GM21515 (cell line): ENCODE measurements at regions not wholly inside any gene's neighbourhood (a gene's known extent, or its start where the extent isn't known, plus 50 kb on each side); places are given as distances from the start of the nearest gene placed in this dataset.
"Not testable (repeated sequence)": the region's sequence is repeated elsewhere in the genome, so short reads cannot be mapped to it uniquely, and the experiment has no call there.

ENCODE experiments used
- ATAC-seq: cut with Tn5 transposase; IDR thresholded peaks from one replicate; pipeline ENCODE4 v1.9.1; 2021; ENCODE audit not compliant: unreplicated experiment

DNA sequence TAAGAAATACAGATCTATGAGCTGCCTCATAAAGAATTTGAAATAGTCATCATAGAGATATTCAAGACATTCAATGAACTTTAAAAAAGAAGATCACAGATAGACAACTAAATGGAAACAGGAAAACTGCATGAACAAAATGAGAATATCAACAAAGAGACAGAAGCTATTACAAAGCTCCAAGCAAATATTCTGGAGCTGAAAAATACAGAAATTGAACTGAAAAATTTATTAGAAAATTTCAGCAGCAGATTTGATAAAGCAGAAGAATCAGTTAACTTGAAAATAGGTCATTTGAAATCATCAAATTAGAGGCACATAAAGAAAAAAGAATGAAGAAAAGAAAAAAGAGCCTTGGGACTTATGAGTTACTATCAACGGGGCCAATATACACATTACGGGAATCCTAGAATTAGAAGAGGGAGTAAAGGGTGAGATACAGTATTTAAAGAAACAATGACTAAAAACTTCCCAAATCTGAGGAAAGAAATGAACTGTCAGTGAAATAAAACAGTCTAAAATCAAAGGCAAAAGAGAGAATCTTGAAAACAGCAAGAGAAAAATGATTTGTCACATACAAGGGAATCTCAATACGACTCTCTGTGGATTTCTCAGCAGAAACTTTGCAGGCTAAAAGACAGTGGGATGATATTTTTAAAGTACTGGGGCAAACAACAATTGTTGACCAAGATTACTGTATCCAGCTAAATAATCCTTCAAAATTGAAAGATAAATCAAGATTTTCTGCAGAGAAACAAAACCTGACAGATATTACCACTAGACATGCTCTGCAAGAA lies 641.6 kb downstream of the ANKRD50 start:
- no peak for ATAC-seq

DNA sequence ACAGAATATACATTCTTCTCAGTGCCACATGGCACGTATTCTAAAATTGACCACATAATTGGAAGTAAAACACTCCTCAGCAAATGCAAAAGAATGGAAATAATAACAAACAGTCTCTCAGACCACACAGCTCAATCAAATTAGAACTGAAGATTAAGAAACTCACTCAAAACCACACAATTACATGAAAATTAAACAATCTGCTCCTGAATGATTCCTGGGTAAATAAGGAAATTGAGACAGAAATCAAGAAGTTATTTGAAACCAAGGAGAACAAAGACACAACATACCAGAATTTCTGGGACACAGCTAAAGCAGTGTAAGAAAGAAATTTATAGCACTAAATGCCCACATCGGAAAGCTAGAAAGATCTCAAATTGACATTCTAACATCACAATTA lies 637.3 kb downstream of the ANKRD50 start:
- not testable (repeated sequence) for ATAC-seq

DNA sequence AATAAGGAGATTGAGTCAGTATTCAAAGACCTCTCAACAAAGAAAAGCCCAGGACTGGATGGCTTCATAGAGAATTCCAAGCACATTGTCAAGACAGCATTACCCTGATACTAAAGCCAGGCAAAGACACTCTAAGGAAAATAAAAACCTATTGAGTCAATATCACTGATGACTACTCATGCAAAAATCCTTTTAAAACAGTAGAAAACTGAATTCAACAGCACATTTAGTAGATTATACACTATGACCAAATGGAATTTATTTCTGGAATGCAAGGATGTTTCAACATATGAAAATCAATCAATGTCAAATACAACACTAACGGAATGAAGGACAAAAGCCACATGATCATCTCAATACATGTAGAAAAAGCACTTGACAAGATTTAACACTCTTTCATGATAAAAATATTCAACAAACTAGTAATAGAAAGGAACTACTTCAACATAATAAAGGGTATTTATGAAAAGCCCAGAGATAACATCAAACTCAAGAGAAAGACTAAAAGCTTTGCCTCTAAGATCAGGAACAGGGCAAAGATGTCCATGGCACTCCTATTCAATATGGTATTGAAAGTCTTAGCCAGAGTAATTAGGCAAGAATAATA lies 633.3 kb downstream of the ANKRD50 start:
- no peak for ATAC-seq

DNA sequence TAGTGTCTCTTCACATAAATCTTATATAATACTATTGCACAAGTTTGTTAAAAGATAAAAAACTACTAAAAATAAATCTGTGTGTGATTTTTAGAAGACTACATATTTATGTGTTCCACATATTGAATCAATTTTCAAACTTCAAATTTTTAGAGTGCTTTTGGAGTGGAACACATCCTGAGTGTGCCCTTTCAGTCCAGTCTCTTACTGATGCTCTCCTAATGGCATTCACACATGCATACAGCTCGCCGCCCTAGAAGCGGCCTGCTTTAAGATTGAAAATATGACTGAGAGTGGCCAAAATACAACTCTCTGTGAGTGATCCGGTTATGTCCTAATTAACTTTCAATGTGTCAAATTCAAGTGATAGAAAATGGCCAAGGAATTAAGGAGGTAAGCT lies 628.8 kb downstream of the ANKRD50 start:
- no peak for ATAC-seq

DNA sequence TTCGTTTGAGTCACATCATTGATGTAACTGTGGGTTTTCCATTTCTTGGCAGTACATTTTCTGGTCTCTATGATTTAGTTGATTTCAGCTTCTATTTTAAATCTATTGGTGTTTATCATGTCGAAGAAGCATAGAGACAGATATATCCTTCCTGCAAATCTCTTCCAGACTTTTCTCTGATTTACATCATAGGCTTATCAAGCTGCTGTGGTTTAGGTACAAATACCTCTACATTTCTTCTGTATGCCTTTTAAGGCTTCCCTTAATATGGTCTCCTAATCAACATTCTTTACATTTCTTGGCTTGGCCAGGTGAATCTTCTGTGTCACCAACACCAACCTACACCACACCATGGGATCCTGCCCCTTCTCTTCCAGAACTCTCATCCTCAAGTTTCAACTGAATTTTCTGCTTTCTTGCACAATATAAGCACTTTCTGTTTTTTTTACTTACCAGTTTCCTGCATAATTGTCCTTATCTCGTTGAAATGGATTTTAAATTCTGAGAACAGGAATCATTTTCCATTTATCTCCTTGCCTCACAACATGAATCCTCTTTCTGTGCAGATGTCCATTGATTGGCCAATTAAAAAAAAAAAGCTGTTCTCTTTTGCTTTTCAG lies 626.9 kb downstream of the ANKRD50 start:
- ATAC-seq = no peak

DNA sequence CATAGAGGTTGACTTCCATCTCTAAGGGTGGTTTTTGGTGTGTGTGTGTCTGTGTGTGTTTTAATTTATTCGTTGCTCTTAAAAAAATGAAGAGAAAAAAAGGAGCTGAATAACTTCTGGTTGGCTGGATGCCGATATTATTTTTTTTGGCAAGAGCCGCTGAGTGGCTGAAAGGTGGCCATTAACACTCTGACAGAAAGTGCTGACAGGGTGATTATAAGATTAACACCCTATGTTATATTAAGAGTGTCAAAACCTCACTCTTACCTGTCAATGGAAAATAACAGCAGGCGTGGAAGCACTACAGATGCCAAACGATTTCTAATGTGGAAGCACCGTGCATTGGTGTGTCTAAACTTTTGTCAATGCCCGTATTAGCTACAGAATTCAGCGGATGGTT lies 622.5 kb downstream of the ANKRD50 start:
- ATAC-seq = no peak

DNA sequence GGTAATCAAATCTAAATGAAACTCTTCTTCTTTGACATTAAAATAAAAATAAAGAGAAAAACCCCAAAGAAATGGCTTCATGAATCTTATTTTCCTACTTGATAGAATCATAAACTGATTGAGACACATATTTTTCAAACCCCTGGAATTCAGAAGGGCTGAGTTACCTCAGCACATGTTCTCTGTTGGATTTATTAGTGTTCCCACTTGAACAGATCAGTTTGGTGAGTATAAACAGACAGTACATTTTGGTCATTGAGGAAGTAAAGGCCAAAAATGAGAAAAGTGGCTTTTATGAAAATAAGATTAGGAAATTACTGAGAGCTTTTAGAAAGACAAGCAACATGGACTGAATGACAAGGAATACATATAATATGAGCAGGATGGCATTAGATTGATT lies 620.4 kb downstream of the ANKRD50 start:
- ATAC-seq = no peak

DNA sequence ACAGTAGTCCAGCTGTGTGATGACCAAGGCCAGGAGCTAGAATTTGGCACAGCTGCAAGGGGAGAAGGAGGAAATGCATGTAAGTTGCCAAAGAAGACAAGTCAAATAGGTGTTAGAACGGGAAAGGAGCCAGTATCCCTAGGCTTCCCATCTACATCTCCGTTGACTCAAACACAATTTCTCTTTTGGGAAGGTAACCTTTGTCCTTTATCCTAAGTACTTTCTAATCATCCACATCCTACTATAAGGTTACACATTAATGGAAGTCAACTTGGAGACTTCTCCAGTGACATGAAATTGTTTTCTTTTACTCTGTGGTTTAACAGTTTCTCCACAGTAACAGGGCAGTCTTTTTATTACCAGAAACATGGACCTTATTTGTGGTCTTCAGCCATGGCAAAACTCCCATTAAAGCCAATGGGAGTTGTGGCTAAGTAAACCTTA lies 620.0 kb downstream of the ANKRD50 start:
- no peak for ATAC-seq

DNA sequence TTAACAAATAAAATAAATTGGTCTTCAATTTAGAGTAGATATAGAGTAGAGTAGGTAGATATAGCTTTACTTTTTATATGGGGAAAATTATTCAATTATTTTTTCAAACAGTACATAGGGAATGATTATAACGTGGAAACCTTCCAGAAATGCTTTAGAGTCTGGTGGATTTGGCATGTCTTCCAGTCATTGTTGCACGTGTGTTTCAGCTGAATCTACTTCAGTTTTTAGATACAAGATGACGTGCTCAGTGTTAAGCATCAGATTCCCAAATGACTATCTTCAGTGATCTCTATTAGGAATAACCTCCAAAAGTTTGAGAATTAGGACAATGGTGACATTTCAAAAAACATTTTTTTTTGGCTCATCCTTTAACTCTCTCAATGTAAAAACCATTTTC lies 616.9 kb downstream of the ANKRD50 start:
- ATAC-seq = no peak

DNA sequence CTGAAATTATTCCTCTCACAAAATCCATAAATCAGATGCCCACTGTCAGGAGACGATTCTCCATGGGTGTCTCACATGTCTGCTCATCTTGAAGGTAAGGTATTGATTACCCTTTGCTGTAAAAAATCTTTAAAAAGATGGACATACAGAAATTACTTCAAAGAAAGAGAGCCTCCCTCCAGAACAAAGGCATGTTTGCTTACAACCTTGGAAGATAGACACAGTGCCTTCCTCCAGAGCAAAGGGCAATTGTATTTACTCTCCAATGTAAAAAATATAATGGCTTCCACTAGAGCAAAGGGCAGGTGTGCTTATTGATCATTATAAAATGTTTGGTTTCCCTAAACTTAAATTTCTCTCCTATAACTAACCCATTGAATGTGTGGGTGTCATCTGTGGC lies 616.2 kb downstream of the ANKRD50 start:
- no peak for ATAC-seq

DNA sequence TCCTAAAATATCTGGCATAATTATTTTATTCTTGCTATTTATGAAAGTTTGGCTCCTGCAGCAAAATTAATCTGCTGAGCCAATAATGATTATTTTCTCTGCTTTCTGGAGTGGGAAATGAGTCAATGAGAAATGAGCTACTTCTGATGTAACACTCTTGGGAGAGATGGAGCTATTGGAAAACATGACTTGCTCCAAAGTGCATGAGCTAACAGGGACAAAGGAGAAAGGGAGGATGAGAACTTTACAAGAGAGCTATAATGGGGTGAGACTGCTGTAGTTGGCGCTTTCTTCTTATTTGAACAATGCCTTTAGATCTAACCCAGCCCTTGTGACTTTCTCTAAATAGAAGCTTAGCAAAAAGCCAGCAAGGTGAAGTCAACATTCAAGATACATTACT lies 615.1 kb downstream of the ANKRD50 start:
- no peak for ATAC-seq

DNA sequence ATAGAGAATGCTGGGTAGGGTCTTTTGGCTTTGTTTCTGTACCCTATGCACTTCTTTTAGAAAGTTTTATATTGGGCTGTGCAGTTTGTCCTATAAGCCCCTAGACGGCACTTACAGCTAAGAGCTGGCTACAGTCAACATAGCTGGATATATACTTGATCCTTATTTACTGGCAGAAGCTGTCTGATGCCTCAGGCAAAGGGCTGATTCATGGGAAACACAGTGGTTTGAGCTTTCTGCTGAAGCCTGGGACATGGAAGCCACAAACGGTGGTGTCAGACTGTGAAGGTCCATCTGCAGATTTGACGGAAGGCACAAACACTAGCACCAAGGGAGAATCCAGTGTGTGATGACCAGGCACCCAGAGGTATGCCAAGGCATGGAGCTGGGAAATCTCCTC lies 608.4 kb downstream of the ANKRD50 start:
- no peak for ATAC-seq

DNA sequence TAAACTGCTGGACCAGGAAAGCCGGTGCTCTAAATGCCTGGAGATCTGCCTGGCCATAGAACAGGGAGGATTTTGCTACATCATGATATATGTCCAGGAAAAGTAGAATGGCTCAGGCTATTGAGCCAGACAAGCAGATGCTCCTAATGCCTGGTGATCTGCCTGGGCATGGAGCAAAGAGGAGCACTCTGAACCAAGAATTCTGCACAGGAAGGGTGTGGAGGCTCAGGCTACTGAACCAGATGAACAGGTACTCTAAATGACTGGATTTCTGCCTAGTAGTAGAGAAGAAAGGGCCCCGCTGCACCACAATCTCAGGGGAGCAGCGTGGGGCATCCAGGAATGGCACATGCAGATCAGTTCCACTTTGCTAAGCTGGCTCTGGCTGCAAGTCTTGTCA lies 607.9 kb downstream of the ANKRD50 start:
- ATAC-seq = no peak

DNA sequence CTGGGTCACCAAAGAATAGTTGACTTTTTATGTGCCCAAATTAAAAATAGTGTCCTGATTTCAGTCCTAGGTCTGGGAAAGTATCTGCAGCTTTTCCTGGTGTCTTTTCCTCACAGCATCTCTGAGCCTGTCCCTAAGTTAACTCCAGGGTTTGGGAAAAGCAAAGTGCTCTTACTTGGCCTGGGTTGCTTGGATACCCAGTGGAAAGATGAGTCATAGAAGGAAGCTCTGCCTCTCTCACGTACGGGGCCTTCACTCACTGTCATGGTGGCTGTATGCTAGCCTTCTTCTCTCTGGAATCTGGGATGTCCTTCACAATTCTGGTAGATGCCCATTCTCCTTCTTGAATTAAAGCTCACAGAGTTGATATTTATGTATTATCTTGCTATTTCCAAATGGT lies 607.3 kb downstream of the ANKRD50 start:
- no peak for ATAC-seq

DNA sequence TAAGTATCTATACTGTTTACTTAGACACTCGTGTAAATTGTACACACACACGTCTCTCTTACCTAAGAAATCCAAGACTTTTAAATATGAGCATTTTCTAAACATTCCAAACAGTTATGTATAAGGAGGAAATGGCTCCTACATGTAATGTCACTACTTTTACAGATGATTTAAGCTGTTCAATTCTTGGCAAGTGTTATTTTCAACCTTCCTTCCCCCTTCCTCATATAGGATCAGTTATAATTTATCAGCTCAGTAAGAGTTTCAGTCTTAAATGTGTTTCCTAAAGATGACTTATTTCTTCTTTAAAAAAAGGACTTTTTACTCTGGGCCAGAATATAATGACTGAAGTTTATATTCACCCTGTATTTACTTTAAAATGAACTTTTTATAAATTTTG lies 601.1 kb downstream of the ANKRD50 start:
- no peak for ATAC-seq

DNA sequence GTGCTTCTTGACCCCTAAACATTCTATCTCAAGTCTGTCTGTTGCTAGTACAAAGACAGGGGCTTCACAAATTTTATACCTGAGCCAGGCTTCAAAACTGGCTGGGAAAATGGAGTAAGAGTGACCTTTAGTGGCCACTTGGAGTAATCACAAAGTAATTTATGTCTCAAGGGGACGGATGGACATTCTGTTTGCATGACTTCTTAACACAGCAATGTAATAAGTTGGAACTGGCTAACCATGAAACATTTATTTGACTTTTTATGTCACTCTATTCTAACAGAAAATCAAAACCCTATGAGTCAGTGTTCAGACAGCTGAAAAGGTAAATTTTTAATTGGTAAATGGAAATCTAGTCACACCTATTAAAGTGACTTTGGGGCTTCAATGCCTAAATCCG lies 600.6 kb downstream of the ANKRD50 start:
- peak; percentile 67 for ATAC-seq

DNA sequence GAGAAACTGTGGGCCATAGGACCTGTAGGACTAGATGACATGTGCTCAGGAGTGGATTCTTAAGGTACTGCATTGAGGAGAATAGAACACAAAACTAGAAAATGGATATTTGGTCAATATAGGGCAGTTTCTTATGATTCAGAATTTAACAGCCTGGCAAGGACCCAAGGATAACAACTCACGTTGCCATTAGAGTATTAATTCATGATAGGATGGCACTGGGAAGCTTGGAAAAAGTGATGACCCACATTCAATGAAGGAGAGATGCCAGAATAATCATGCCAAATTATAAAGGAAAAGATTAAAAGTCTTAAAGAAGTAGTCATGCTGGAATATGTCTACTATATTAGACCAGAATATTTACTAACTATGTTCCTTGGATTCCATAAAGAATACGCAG lies 594.5 kb downstream of the ANKRD50 start:
- no peak for ATAC-seq

DNA sequence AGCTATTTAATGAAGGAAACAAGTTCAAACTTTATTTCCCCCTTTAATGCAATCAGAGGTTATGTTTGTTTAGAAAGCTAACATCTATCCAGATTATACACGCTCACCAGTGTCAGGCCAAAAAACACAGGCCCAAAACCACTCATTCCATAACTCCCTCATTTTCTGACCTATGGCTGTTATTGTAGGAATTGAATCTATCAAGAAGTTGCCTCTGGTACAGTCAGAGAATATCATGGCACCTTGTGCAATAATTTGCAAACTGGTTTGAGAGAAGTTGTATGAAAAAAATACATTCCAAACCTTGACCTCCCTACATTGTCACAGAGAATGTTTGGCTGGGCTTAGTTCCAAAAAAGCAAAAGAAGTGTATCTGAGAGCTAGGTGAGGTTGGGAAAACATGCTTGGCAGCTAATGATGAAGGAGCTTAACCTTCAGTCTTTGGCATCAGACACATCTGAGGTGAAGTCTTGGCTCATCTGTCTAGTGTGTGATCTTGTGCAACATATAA lies 591.0 kb downstream of the ANKRD50 start:
- no peak for ATAC-seq

DNA sequence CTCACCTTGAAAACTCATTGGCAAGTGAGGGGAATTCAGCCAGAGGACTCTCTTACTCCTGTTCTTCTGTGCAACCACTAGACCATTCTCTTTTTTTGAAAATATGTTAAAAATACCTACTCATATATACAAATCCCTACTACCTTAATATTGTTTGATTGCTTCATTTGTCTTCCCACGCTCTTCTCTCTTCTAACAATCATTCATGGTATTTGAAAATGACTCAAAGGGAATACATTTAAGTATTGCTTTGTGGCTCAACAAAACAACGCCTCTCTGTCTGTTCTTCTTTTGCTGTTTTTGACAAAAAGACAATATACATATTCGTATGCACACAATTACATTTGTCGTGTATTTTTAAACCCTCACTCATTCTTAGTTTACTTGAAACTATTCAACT lies 589.4 kb downstream of the ANKRD50 start:
- no peak for ATAC-seq

DNA sequence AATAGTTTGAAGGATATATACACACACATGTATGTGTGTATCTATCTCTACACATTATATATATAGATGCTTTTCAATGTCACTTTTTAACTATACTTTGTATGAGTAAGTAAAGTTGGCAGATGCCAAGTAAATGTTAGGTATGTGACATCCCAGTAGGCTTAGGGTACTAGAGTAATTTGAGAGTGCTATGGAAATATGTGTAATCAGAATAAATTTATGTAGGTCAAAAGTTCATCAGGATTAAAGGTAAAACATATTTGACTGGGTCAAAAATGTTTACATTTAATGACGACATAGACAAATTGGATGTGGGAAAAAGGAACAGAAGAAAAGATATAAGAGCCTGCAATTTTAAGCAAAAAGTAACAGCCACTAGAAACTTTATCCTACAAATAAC lies 588.8 kb downstream of the ANKRD50 start:
- ATAC-seq = no peak

DNA sequence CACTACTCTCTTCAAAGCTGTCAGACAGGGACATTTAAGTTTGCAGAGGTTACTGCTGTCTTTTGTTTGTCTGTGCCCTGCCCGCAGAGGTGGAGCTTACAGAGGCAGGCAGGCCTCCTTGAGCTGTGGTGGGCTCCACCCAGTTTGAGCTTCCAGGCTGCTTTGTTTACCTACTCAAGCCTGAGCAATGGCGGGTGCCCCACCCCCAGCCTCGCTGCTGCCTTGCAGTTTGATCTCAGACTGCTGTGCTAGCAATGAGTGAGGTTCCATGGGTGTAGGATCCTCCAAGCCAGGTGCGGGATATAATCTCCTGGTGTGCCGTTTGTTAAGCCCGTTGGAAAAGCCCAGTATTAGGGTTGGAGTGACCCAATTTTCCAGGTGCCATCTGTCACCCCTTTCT lies 581.2 kb downstream of the ANKRD50 start:
- ATAC-seq = not testable (repeated sequence)

DNA sequence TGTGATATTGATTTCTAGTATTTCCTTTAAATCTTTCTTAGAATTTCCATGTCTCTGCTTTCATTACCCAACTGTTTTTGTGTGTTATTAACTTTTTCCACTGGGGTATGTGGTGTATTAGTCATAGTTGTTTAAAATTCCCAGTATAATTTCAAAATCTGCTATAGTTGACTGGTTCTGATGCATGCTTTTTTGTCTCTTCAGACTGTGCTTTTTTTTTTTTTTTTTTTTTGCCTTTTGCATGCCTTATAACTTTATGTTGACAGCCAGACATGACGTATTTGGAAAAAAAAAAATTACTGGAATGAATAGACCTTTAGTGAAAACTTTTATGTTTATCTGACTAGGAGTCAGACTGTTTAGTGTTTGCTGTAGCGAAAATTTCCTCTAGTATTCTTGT lies 580.4 kb downstream of the ANKRD50 start:
- no peak for ATAC-seq
